ENCODE measurements at regions not wholly inside any gene's neighbourhood (a gene's known extent, or its start where the extent isn't known, plus 50 kb on each side); places are given as distances from the start of the nearest gene placed in this dataset.
"Not testable (repeated sequence)": the region's sequence is repeated elsewhere in the genome, so short reads cannot be mapped to it uniquely, and the experiment has no call there.

DNA sequence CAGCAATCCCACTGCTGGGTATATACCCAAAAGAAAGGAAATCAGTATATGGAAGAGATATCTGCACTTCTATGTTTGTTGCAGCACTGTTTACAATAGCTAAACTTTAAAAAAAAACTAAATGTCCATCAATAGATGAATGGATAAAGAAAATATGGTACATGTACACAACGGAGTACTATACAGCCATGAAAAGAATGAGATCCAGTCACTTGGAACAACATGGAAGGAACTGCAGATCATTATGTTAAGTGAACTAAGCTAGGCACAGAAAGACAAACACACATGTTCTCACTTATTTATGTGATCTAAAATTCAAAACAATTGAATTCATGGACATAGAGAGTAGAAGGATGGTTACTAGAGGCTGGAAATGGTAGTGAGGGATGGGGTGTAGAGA lies 400.7 kb downstream of the ZNF674 start:
- no peak for DNase-seq
- no peak for TF ChIP-seq CTCF (IDR thresholded peaks at IDR 0.05)
- Mint-ChIP-seq H3K27ac (no peak overlapping the region), H3K4me1 (no peaks in the 10 kb centered on the region), H3K4me3 (no peak overlapping the region), H3K36me3 (ENCODE audit: low read depth) (no peaks in the 10 kb centered on the region), H3K27me3 (ENCODE audit: low read depth, poor library complexity) (no peaks in the 10 kb centered on the region), H3K9me3 (peaks cover 31% of the 10 kb centered on the region)

- TF ChIP-seq CTCF (IDR thresholded peaks at IDR 0.05), result no peak
- H3K36me3 Mint-ChIP-seq (ENCODE audit: low read depth), result no peaks in the 10 kb centered on the region
- no peaks in the 10 kb centered on the region for H3K27me3 Mint-ChIP-seq (ENCODE audit: low read depth, poor library complexity)
- DNase-seq, result no peak
- H3K27ac Mint-ChIP-seq, result no peak overlapping the region
- no peaks in the 10 kb centered on the region for H3K4me1 Mint-ChIP-seq
- H3K4me3 Mint-ChIP-seq, result no peak overlapping the region
- peaks cover 27% of the 10 kb centered on the region for H3K9me3 Mint-ChIP-seq
These were observed 404.9 kb downstream of the ZNF674 start for GRCh38 chrX:46140272-46140671.

DNA sequence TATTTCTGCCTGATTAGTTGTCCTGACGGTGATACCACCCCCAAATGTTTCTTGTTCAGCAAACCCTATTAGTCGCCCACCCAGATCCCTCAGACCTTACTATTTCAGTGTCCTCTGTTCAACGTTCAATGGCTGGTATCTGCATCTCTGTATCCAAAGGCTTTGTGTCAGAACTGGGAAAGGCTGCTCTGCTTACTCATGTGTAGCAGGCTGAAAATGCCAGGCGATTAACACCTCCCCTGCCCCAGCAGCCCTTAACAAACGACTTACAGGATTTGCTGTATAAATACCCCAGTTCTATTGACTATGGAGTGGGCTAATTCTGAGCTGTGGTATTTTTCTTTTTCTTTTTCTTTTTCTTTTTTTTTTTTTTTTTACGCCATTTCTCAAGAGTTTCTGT lies 415.0 kb downstream of the ZNF674 start:
- TF ChIP-seq CTCF (IDR thresholded peaks at IDR 0.05), result no peak
- Mint-ChIP-seq H3K4me3 (no peak overlapping the region), H3K27ac (no peak overlapping the region), H3K36me3 (ENCODE audit: low read depth) (no peaks in the 10 kb centered on the region), H3K4me1 (peaks cover 14% of the 10 kb centered on the region), H3K9me3 (peaks cover 6% of the 10 kb centered on the region), H3K27me3 (ENCODE audit: low read depth, poor library complexity) (no peaks in the 10 kb centered on the region)
- peak; percentile 8 for DNase-seq

DNA sequence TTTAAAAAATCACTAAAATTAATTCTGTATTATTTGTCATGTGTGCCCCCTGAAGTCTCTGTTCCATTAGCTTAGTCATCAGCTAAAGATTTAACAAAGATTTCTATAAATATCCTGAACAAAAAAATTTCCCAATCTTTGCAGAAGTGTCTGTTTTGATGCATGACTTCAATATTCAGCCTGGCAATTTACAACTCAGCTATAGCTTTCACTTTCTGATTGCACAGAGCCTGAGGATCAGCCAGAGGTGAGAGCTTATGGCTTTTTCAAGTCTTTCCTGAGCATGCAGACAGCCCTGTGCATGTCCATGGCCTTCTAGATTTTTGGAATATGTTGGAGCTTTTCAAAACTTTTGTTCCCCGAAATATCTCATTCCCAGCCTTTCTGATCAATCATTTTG lies 420.1 kb downstream of the ZNF674 start:
- H3K36me3 Mint-ChIP-seq (ENCODE audit: low read depth), result no peaks in the 10 kb centered on the region

DNA sequence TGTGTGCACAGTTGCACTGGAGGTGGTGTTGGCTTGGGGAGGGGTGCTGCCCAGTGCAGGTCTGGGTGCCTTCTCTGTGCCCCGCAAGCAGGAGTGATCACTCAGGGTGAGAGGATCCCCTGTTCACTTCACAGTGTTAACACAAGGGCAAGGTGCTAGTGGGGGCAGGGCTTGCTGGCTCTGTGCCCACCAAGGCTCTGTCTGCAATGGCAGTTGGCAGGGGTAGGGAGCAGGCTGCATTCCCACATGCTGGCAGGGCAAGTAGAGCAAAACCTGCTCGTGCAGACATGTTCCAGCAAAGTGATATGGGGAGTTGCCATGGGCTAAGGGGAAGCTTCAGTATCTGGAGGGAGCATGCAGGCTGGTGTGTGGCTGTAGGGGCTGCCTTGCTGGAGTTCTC lies 428.0 kb downstream of the ZNF674 start:
- H3K4me3 Mint-ChIP-seq, result no peak overlapping the region
- no peak for TF ChIP-seq CTCF (IDR thresholded peaks at IDR 0.05)
- peaks cover 3% of the 10 kb centered on the region for H3K27me3 Mint-ChIP-seq (ENCODE audit: low read depth, poor library complexity)
- no peak overlapping the region for H3K27ac Mint-ChIP-seq
- H3K4me1 Mint-ChIP-seq, result no peaks in the 10 kb centered on the region
- peaks cover 37% of the 10 kb centered on the region for H3K9me3 Mint-ChIP-seq
- no peaks in the 10 kb centered on the region for H3K36me3 Mint-ChIP-seq (ENCODE audit: low read depth)
- DNase-seq, result no peak

More for the DNA sequence above, 420.1 kb downstream of the ZNF674 start:
- Mint-ChIP-seq H3K4me3 (no peak overlapping the region), H3K27ac (no peak overlapping the region), H3K27me3 (ENCODE audit: low read depth, poor library complexity) (no peaks in the 10 kb centered on the region), H3K4me1 (peaks cover 4% of the 10 kb centered on the region), H3K9me3 (peaks cover 2% of the 10 kb centered on the region)
- no peak for DNase-seq
- TF ChIP-seq CTCF (IDR thresholded peaks at IDR 0.05), result no peak

GRCh38 chrX:46087310-46087709 lies 457.9 kb downstream of the ZNF674 start:
- not testable (repeated sequence) for H3K4me1 Mint-ChIP-seq; DNase-seq; H3K27ac Mint-ChIP-seq; H3K4me3 Mint-ChIP-seq; H3K36me3 Mint-ChIP-seq (ENCODE audit: low read depth); H3K27me3 Mint-ChIP-seq (ENCODE audit: low read depth, poor library complexity)
- H3K9me3 Mint-ChIP-seq, result peaks cover 74% of the 10 kb centered on the region

DNA sequence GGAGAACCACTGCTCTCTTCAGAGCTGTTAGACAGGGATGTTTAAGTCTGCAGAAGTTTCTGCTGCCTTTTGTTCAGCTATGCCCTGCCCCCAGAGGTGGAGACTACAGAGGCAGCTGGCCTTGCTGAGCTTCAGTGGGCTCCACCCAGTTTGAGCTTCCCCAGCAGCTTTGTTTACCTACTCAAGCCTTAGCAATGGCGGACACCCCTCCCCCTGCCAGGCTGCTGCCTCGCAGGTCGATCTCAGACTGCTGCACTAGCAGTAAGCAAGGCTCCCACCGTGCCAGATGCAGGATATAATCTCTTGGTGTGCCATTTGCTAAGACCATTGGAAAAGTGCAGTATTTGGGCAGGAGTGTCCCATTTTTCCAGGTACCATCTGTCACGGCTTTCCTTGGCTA lies 465.1 kb downstream of the ZNF674 start:
- peaks cover 69% of the 10 kb centered on the region for H3K9me3 Mint-ChIP-seq
- not testable (repeated sequence) for H3K27me3 Mint-ChIP-seq (ENCODE audit: low read depth, poor library complexity); H3K36me3 Mint-ChIP-seq (ENCODE audit: low read depth); H3K4me1 Mint-ChIP-seq; H3K27ac Mint-ChIP-seq; DNase-seq; H3K4me3 Mint-ChIP-seq
